Stimulated activated CD8-positive, alpha-beta memory T cell treated with anti-CD3 and anti-CD28 coated beads, Interleukin-2, amount 100 ng/mL, for 48 hours (primary cell): ENCODE measurements at regions not wholly inside any gene's neighbourhood (a gene's known extent, or its start where the extent isn't known, plus 50 kb on each side); places are given as distances from the start of the nearest gene placed in this dataset.
"Not testable (repeated sequence)": the region's sequence is repeated elsewhere in the genome, so short reads cannot be mapped to it uniquely, and the experiment has no call there.

ENCODE experiments used
- DNase-seq, 2 donors: peaks; one replicate each; pipeline ENCODE4 v3.0.0-alpha.2; 2020; ENCODE audit warnings: low read depth in 2 of 2

DNA sequence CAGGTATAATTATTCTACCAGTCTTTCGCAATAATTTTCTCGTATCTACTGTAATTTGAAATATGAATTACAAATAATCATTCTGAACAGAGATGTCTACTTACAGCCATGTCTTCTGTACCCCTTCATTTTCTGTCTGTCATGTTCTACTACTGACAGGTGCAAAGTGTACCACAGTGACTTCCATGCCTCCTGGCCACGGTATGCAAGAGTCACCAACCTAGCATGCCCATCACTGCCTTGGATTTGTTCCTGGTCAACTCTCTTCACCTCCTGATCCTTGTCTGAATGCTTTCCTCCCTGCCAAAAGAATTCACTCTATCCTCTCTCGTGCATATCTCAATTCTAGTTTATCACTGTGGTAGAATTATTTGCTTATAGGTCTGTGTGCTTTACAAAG lies 755.4 kb downstream of the KCNJ2 start:
- DNase-seq = no peak

DNA sequence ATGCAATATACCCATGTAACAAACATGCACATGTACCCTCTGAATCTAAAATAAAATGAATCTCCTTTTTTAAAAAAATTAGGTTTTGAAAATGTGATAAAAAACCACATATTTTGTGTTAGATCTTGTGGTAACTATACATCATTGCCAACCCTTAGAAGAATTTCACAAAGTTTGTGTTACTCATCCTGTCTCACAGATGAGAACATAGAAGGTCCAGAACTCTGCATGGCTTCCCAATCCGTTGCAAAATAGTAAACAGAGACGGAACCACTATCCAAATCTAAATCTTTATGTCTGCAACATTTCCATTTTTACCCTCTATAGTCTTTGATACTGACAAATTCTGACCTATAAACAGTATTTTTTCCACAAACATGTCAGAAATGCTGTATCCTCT lies 759.9 kb downstream of the KCNJ2 start:
- no peak for DNase-seq

DNA sequence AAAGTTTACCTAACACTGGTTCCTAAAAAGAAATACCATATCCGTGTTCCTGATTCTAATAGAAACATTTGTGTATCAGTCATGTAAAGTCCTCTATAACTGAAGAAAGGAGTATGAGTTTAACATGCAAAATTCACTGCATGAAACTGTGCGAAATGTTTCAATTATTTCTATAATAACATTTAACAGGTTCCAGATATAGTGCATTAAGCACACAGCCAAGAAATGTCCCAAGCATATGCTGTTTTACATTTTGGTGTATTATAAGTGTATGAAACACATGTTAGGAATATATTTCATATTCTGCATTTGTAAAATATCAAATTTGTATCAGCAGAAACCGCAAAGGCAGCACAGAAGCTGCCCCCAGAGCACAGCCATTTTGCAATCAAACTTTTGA lies 764.9 kb downstream of the KCNJ2 start:
- DNase-seq = no peak

DNA sequence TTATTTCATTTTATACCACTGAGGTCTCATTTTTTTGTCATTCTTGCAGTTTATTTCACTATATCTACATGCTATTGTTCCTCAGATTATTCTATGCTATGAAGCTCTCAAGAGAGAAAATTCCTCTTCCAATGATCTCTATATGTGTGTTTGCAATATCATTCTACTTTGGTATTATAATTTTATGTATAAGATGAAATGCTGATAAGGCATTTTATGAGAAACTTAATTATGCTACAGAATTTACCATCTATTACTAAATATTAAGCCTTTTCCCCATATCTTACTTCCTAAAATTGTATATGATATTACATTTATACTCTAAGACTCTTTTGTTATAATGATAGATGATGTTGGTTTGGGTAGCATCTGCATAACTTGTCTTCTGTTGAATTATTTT lies 765.5 kb downstream of the KCNJ2 start:
- DNase-seq = no peak

DNA sequence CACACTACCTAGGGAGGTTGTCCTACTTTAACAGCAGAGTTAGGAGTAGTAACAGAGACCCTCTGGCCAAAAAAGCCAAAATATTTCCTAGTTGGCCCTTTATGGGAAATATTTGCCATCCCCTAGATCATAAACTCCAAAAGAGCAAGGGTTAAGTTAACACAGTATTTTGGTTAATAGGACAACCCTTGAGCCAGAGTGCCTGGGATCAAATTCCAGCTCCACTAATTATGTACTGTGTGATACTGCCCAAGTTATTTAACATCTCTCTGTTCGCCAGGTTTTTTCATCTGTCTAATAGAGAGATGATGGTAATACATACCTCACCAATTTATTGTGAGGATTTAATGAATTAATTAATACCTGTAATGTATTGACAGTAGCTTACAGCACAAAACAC lies 767.4 kb downstream of the KCNJ2 start:
- DNase-seq = no peak

DNA sequence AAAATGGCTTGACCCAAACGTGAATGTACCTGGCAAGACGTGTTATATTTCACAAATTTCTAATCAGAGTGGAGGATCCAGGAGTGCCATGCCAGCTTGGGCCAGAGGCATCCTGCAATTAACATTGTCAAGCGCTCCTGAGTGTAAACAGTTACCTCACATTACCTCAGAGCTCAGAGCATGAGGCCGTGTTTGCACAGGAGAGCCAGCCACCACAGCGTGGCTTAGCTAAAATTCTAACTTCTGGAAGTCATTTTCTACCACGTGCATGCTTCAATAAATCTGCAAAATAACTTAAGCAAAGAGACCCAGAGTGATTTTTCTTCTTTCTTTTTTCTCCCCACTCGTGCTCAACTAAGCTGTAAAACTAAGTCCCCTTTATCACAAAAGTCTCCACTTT lies 769.0 kb downstream of the KCNJ2 start:
- DNase-seq = no peak

DNA sequence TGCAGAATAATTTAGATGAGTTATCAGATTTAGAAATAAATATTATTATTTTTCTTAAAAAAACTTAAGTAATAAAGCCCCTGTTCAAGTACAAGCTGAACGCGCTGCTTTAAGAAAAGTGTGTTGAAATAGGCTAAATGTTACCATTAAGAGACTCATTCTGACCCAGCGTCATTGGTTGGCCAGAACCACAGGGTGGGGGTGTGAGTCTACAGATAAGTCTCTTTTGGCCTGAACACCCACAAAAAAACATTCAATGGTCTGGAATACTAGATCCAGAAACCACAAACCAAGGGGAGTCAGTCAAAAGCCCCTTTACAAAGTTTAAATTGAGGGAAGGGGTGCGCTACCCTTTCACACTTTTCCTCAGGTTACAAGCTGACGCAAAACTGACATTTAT lies 776.1 kb downstream of the KCNJ2 start:
- no peak for DNase-seq

DNA sequence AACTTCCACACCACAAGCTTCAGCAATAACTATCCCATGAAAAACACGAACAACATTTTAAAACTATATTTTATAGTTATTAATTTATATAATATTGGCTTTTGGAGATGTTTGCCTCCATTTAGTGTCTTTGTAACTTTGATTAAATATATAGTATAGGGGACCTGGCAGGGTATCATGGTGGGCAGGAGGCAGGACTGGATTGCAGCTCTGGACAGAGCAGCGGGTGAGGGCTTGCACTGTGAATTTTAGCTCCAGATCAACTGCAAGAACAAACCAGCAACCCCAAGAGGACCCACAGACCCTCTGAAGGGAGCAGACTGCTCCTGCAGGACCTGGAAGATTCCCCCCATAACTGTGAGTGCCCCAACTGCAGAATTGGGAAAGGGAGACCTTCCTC lies 777.9 kb downstream of the KCNJ2 start:
- DNase-seq = no peak

DNA sequence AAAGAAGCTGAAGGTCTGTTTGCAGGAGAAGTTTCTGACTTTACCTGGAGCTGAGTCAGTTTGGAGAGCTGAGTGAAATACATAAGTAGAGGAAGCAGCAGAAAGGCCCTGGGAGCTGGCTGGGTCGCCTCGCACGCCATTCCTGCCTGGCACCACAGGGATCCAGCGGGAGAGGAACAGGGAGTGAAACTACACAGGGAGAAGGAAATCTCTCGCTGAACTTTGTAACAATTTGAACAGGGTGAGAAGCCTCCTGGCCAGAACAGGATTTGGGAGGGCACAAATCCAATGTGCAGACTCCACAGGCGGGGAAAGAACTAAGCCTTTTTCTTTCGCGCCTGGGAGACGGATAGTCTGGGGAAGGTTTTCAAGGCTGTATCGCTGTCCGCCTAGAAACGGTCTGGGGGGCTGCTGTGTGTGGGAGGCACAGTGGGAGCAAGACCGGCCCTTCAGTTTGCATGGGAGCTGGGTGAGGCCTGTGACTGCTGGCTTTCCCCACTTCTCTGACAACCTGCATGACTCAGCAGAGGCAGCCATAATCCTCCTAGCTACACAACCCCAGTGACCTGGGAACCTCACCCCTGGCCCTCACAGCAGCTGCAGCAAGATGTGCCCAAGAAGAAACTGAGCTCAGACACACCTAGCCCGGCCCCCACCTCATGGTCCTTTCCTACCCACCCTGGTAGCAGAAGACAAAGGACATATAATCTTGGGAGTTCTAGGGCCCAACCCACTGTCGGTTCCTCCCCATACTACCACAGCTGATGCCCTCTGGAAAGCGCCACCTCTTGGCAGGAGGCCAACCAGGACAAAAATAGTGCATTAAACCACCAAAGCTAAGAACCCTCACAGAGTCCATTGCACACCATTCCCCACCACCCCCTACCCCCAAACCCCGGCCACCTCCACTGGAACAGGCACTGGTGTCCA lies 778.6 kb downstream of the KCNJ2 start:
- DNase-seq = no peak

DNA sequence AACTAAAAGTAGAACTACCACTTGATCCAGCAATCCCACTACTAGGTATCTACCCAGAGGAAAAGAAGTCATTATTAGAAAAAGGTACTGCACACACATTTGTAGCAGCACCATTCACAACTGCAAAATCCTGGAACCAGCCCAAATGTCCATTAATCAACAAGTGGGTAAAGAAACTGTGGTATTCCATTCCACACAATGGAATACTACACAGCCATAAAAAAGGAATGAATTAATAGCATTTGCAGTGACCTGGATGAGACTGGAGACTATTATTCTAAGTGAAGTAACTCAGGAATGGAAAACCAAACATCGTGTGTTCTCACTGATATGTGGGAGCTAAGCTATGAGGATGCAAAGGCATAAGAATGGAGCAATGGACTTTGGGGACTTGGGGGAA lies 783.8 kb downstream of the KCNJ2 start:
- DNase-seq = not testable (repeated sequence)

DNA sequence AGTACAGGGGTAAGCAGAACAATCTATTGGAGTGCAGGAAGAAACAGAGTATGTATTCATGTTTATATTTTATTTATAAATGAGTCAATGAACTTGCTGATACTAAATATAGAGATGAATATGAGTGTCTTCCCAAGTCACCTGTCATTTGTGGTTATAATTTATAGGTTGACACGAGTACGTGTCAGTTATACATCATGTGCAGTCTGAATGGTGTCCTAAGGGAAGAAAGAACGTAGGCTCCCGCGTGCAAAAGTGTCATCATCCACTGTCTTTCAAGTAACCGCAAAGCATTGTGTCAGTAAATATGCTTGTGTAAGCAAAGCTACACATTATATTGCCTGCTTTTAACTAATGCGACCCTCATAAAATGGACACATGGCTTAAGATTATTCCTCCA lies 786.1 kb downstream of the KCNJ2 start:
- DNase-seq = no peak

DNA sequence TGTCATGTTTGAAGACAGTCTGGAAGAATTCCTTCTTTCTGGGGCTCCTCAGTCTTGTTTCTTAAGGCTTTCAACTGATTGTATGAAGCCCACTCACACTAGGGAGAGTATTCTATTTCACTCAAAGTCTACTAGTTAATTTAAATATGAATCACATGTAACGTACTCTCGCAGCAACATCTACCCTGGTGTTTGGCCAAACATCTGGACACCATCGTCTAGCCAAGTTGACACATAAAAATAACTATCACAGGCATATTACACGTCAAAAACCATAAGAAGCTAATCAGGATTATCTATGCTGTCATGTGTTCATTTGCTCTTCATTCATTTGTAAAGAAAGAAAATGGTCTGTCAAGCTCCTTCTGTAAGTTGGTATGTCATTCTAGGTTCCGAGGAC lies 787.4 kb downstream of the KCNJ2 start:
- DNase-seq = no peak

DNA sequence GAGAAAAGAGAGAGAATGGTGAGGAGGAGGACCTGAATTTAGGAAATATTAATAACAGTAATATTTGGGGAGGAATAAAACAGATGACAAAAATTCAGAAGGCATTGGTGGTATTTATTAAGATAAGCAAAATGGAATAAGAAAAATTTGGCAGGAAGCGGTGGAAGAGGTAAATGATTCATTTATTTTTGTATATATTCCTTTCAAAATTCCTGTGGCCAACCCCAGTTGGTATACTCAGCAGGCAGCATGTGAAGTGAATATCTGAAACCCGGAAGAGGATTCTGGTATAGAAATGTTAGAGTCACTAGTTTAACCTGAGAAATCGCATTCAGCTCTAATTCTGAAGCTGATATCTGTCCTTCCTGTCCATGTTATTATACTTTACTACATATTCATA lies 792.0 kb downstream of the KCNJ2 start:
- DNase-seq = no peak

DNA sequence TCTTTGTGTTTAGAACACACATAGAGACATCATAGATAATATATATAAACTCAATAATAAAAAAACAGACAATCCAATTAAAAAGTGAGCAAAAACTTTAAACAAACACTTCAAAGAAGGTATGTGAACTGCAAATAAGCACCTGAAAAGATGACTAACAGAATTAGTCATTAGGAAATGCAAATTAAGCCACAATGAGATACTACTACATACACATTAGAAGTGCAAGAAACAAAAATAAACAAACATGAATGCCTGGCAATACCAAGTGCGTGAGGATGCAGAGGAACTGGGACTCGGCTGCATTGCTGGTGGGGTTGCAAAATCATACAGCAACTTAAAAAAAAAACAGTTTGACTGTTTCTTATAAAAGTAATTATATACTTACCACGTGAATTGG lies 799.0 kb downstream of the KCNJ2 start:
- DNase-seq = no peak

DNA sequence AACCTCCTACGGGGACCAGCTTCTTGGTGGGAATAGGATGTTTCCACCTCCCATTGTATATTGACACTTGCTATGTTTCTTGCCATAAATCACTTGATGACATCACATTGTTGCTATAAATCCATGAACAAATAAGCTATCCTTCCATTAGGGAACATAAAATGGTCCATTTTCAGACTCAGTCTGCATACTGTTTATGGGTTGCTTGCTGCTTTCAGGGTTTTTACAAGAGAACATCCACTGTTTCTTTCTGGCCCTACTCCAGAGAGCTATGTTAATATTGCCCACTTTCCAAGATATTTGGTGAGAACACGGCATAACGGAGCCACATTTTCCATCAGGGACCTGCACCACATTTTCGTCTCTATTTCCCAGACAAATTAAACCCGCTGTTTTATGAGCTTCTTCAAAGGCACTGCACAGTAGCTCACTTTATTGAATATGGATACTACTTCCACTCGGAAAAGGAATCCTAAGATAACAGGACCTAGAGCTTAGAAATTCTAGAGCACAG lies 800.2 kb downstream of the KCNJ2 start:
- DNase-seq = no peak

DNA sequence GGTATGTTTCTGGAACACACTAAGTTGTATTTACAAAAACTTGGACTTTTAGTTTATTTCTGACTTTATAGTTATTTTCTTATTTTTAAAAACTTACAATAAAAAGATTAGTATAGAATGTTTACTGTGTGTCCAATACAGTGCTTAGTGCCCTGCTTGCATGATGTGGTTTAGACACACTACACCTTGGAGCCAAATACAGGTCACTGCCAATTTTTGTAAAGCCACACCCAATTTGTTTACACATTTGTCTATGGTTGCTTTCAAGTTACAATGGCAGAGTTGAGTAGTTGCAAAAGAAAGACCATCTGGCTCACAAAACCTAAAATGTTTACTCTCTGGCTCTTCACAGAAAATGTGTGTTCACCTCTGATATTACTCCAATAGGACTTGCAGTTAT lies 807.1 kb downstream of the KCNJ2 start:
- DNase-seq = no peak

DNA sequence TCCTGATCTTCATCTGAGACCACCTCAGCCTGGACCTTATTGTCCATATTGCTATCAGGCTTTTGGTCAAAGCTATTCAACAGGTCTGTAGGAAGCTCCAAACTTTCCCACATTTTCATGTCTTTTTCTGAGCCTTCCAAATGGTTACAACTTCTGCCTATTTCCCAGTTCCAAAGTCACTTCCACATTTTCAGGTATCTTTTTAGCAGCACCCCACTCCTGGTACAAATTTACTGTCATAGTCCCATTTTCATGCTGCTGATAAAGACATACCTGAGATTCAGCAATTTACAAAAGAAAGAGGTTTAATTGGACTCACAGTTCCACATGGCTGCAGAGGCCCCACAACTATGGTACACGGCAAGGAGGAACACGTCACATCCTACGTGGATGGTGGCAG lies 815.5 kb downstream of the KCNJ2 start:
- no peak for DNase-seq

DNA sequence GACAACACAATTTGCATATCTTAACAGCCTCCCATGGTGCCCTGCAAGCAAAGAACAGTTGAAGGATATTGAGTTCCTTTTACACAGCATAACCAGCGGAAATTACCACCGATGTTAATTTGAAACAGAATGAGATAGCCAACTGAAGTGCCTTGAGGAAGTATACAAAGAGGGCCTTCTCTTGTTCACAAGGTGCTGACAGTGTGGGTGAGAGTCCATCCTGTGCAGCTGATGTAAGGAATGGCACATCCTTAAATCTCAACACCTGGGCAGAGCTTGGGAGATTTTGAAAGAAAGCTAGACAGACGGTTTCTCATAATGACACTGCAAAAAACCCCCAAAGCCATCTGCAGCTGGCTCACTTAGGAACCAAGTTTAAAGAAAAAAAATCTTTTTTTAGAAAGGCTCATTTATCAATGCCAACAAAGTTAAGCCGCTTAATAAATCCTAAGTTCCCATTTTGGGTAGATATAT lies 818.6 kb downstream of the KCNJ2 start:
- DNase-seq = no peak

DNA sequence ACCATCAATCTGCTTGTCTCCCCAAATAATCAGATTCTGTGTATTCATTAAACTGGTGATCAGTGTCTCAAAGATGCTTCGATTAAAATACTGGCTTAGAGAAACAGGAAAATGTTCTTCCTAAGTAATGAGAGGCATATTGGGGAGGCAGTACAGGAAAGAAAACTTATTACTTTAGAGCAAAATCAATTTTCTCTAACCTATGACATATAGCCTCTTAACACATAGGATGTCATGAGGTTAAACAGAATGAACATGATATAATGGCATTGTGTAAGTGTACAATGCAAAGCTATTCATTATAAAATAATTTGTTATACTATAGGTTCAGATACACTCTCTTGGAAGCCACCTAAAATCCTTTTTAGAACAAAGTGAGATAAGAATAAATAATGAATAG lies 819.3 kb downstream of the KCNJ2 start:
- DNase-seq = no peak

DNA sequence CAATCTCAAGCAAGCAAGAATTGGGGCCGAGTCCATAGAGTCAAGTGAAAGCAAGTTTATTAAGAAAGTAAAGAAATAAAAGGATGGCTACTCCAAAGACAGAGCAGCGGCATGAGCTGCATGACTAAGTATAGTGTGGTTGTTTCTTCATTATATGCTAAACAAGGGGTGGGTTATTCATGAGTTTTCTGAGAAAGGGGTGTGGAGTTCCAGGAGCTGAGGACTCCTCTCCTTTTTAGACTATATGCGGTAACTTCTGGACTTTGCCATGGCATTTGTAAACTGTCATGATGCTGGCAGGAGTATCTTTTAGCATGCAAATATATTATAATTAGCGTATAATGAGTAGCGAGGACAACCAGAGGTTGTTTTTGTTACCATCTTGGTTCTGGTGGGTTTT lies 819.9 kb downstream of the KCNJ2 start:
- no peak for DNase-seq

DNA sequence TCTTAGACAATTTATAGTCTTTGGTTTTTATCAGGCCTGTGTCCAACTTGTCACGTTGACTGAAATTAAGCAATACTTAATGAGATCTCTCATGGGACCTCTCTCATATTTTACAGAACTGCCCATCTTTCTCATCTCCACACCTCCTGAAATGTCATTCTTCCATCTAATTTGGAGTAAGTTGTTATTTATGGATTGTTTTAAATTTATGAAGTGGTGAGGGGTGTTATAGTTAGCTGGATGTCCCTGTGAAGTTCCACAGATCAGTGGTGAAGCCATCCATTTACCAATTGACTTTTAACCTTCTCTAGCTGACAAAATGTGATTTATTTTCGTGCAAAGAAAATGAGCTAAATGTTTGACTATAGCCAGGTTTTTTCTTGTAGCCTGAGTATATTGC lies 824.9 kb downstream of the KCNJ2 start:
- DNase-seq = no peak

DNA sequence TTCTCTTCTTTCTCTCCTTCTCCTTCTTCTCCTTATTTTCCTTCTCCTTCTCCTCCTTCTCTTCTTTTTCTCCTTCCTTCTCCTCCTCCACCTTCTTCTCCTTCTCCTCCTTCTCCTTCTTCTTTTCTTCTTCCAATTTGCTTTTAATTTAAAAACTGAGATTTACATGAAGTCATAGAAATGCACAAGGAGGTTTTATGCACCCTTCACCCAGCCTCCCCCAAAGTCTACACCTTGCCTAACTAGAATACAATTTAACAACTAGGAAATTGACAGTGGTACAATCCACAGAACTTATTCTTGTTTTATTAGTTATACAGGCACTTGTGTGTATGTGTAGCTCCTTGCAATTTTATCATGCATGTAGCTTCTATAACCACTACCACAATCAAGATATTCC lies 826.7 kb downstream of the KCNJ2 start:
- DNase-seq = no peak

DNA sequence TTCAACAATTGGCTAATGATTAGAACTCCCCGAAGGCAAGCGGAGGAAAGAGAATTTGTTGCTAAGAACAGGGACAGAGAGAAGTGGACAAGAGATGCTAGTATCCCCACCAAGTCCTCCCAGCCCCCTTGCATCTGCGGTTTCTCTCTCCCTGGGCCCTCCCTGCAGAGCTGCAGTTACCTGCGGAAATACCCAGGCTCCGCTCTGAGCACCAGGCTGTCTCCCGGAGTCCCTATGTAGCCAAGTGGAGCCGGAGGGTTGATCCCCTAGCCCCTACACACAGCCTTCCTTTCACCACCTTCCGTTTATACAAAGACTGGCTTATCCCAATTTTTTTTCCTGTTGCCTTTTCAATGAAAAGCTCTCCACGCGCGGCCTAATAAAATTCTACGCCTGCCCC lies 834.4 kb downstream of the KCNJ2 start:
- DNase-seq = no peak

DNA sequence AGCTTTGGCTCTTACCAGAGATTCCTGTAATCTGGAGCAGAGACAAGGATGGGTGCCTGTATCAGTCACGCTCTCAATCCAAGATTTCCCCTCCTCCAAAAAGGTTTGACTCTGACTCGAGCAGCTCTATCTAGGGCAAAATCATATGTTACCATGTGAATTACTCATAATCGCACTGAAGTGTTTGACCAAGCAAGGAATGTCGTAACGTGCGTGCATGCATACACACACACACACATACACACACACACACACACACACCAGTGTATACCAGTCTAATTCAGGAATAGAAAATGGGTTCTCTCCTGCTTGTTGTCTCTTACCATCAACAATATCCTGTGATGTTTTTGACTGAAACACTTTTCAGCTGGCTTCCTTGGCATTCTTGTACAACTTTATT lies 835.1 kb downstream of the KCNJ2 start:
- DNase-seq = no peak
